HG03571 (cell line): ENCODE measurements at regions not wholly inside any gene's neighbourhood (a gene's known extent, or its start where the extent isn't known, plus 50 kb on each side); places are given as distances from the start of the nearest gene placed in this dataset.
"Not testable (repeated sequence)": the region's sequence is repeated elsewhere in the genome, so short reads cannot be mapped to it uniquely, and the experiment has no call there.

Experiments
- ATAC-seq: cut with Tn5 transposase; IDR thresholded peaks from one replicate; pipeline ENCODE4 v1.9.1; 2021; ENCODE audit not compliant: unreplicated experiment

- no peak for ATAC-seq
Measured at GRCh38 chr12:69172491-69172890, 66.9 kb upstream of the CPSF6 start.

- ATAC-seq: no peak
Measured at GRCh38 chr12:69173368-69173767, 66.0 kb upstream of the CPSF6 start.

GRCh38 chr12:69179786-69180185, 59.6 kb upstream of the CPSF6 start:
- no peak for ATAC-seq

- ATAC-seq: not testable (repeated sequence)
Measured at GRCh38 chr12:69187572-69187971, 51.8 kb upstream of the CPSF6 start.

- no peak for ATAC-seq
Measured at GRCh38 chr12:69189378-69189978, 49.9 kb upstream of the CPSF6 start.
